Heart left ventricle (tissue), 16 donors: ENCODE measurements at regions not wholly inside any gene's neighbourhood (a gene's known extent, or its start where the extent isn't known, plus 50 kb on each side); places are given as distances from the start of the nearest gene placed in this dataset.

Source experiments
- ATAC-seq, 4 donors: fragments of 200-7000 bp; cut with Tn5 transposase; one replicate each; pipeline ENCODE4 v1.9.1; 2020 to 2022; ENCODE audit warnings: moderate library complexity in 4 of 4, mild to moderate bottlenecking in 3 of 4, moderate number of reproducible peaks in 1 of 4
- DNase-seq, 5 donors: peaks; one replicate each; pipeline ENCODE4 v3.0.0-alpha.2; 2020
- H3K27ac ChIP-seq, 12 donors: fragments of 200-600 bp; sonication (generic) in 4 of 12; one replicate each; pipeline versions ENCODE4 v1.5.0 to v1.8.0; 2016 to 2022; ENCODE audit warnings: mild to moderate bottlenecking in 2 of 12
- H3K27me3 ChIP-seq, 9 donors: fragments of 200-600 bp; sonication (generic) in 2 of 9; one replicate each; pipeline versions ENCODE4 v1.5.1 to v1.8.0; 2016 to 2022; ENCODE audit warnings: mild to moderate bottlenecking in 3 of 9
- H3K36me3 ChIP-seq, 9 donors: fragments of 200-600 bp; sonication (generic) in 2 of 9; one replicate each; pipeline versions ENCODE4 v1.5.0 to v1.8.0; 2018 to 2022; ENCODE audit warnings: mild to moderate bottlenecking in 2 of 9
- H3K4me1 ChIP-seq, 12 donors: fragments of 200-600 bp; sonication (generic) in 4 of 12; one replicate each; pipeline versions ENCODE4 v1.5.0 to v1.8.0; 2016 to 2022; ENCODE audit warnings: mild to moderate bottlenecking in 3 of 12
- H3K4me3 ChIP-seq, 12 donors: fragments of 200-600 bp; sonication (generic) in 4 of 12; one replicate each; pipeline versions ENCODE4 v1.5.0 to v1.8.0; 2017 to 2022; ENCODE audit warnings: mild to moderate bottlenecking in 9 of 12, moderate library complexity in 4 of 12
- H3K9me3 ChIP-seq, 12 donors: fragments of 200-600 bp; sonication (generic) in 4 of 12; one replicate each; pipeline versions ENCODE4 v1.5.0 to v1.8.0; 2016 to 2022; ENCODE audit warnings: mild to moderate bottlenecking in 1 of 12
- CTCF ChIP-seq, 12 donors: fragments of 200-600 bp; sonication (generic) in 4 of 12; IDR thresholded peaks; one replicate each; pipeline versions ENCODE4 v1.5.0 to v1.8.0; 2018 to 2022; ENCODE audit warnings: antibody characterized with exemption in 12 of 12, mild to moderate bottlenecking in 5 of 12
- POLR2A ChIP-seq, 2 donors: fragments of 450-650 bp; IDR thresholded peaks; one replicate each; pipeline ENCODE4 v1.6.1; 2017; ENCODE audit warnings: antibody characterized with exemption in 2 of 2, mild to moderate bottlenecking in 2 of 2, moderate library complexity in 2 of 2
- WGBS, 4 donors: extraction: QIAGEN DNeasy Blood & Tissue Kit in 2 of 4; methylation state at CpG; one replicate each; pipeline versions ENCODE4 v1.1.5 to v1.1.7; 2013 to 2018; 5-methylcytosine and 5-hydroxymethylcytosine counted together
- intact Hi-C, 10 donors: fragments of 100-400 bp; cut with DNase I; formaldehyde crosslinking; loops; one replicate each; pipeline versions ENCODE4 v1.11.1 to v1.14.2; 2022
- donor health status: ischemic (EF 13 %, LVEDD 7.1; RV severe dilation, severe dysfunction).
- donor health status: healthy with polysubstance abuse.
- donor health status: DM: no; HTN: yes; CAD: no.
- donor health status: DM: no; HTN: no; CAD: no.
- donor health status: ischemic (EF 25% LVEDD 6.9; RV normal size, moderate dysfunction).
- donor health status: ischemic (EF 25% LVEDD 5.7; RV mildly dilated, moderate dysfunction).
- donor health status: healthy.
- donor health status: DM: yes; HTN: yes; CAD: no.
- donor health status: ischemic (EF 35%, LVEDD 5.7; RV mildly dilated, moderate dysfunction).
- donor health status: nonischemic (EF 11% LVEDD 7.7; RV severe dilation, severe dysfunction).
- donor health status: DM: yes; HTN: yes; CAD: no.
- donor health status: PGD.
- donor health status: ischemic (EF 29% LVEDD 5.4; RV normal size, mild dysfunction).
- donor health status: nonischemic (EF 23%, LVEDD 6.1; RV moderate dilation, normal function).

GRCh38 chr12:16901946-16902345 lies 296.0 kb upstream of the LMO3 start:
- Histone ChIP-seq H3K27ac (no peak overlapping the region), H3K9me3 (peaks cover 0 to 27% (median 5%) of the 10 kb centered on the region in 12 donors), H3K4me1 (no peaks in the 10 kb centered on the region), H3K4me3 (no peak overlapping the region), H3K27me3 (no peaks in the 10 kb centered on the region), H3K36me3 (no peaks in the 10 kb centered on the region)
- intact Hi-C loops, result no loop called here
- no peak for ATAC-seq
- 68 to 72% (median 70%) methylated on average over 3 of the region's 3 CpGs for WGBS, 4 donors
- no peak for TF ChIP-seq CTCF (IDR thresholded peaks at IDR 0.05)
- TF ChIP-seq POLR2A (IDR thresholded peaks at IDR 0.05), result no peak
- DNase-seq, result no peak

GRCh38 chr12:16893426-16893825 lies 287.5 kb upstream of the LMO3 start:
- TF ChIP-seq CTCF (IDR thresholded peaks at IDR 0.05) (no peak), POLR2A (IDR thresholded peaks at IDR 0.05) (no peak)
- ATAC-seq (no peak), DNase-seq (no peak)
- Histone ChIP-seq H3K27me3 (no peaks in the 10 kb centered on the region), H3K4me3 (no peak overlapping the region), H3K36me3 (no peaks in the 10 kb centered on the region), H3K4me1 (no peaks in the 10 kb centered on the region), H3K9me3 (peaks cover 0 to 19% (median 0%) of the 10 kb centered on the region in 12 donors), H3K27ac (no peak overlapping the region)
- intact Hi-C loops, result no loop called here
- WGBS, 4 donors, result 88 to 92% (median 90%) methylated on average over 14 of the region's 14 CpGs

DNA sequence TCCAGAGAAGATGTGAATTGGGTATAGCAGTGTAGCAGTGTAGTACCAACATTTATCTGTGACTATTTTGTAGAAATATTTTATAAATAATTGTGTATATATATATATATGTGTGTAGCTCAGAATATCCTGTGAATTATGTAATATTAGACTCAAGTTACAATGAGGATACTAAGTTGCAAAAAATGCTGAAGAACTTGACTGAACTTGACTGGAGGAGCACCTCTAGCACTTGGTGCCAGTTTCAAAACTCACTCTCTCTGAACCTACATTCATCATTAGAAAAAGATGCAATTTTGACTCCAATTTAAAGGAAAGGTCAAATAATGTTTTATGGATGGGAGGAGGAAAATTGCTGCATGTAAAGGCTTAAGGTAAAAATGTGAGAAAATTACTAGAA lies 285.7 kb upstream of the LMO3 start:
- ATAC-seq, result no peak
- no peaks in the 10 kb centered on the region for H3K4me1 ChIP-seq
- H3K36me3 ChIP-seq, result no peaks in the 10 kb centered on the region
- H3K27ac ChIP-seq, result no peak overlapping the region
- H3K4me3 ChIP-seq, result no peak overlapping the region
- DNase-seq, result no peak
- peaks cover 0 to 19% (median 0%) of the 10 kb centered on the region in 12 donors for H3K9me3 ChIP-seq
- TF ChIP-seq CTCF (IDR thresholded peaks at IDR 0.05), result no peak
- TF ChIP-seq POLR2A (IDR thresholded peaks at IDR 0.05), result no peak
- H3K27me3 ChIP-seq, result no peaks in the 10 kb centered on the region
- intact Hi-C loops, result no loop called here

- H3K4me1 ChIP-seq, result no peaks in the 10 kb centered on the region
- no peaks in the 10 kb centered on the region for H3K36me3 ChIP-seq
- H3K27me3 ChIP-seq, result no peaks in the 10 kb centered on the region
- no peak overlapping the region for H3K27ac ChIP-seq
- DNase-seq (no peak), ATAC-seq (no peak)
- H3K4me3 ChIP-seq, result no peak overlapping the region
- 83 to 90% (median 87%) methylated on average over 2 of the region's 2 CpGs for WGBS, 4 donors
- intact Hi-C loops, result no loop called here
- TF ChIP-seq POLR2A (IDR thresholded peaks at IDR 0.05) (no peak), CTCF (IDR thresholded peaks at IDR 0.05) (no peak)
- H3K9me3 ChIP-seq, result peaks cover 0 to 11% (median 0%) of the 10 kb centered on the region in 12 donors
Observed at GRCh38 chr12:16884819-16885218, 278.9 kb upstream of the LMO3 start.
